Hepatocyte (in vitro differentiated cells): ENCODE measurements at regions not wholly inside any gene's neighbourhood (a gene's known extent, or its start where the extent isn't known, plus 50 kb on each side); places are given as distances from the start of the nearest gene placed in this dataset.

Source experiments
- EZH2 ChIP-seq: fragments of 200-600 bp; sonication (generic); IDR thresholded peaks from 2 replicates; pipeline ENCODE4 v1.6.1; 2016; ENCODE audit warnings: antibody characterized with exemption, mild to moderate bottlenecking, borderline replicate concordance
- EZH2phosphoT487 ChIP-seq: fragments of 200-600 bp; sonication (generic); IDR thresholded peaks from one replicate; pipeline ENCODE4 v1.6.1; 2018; ENCODE audit warnings: antibody characterized with exemption, mild to moderate bottlenecking, low read depth, moderate library complexity; ENCODE audit not compliant: unreplicated experiment, severe bottlenecking
- TF ChIP-seq, protein P1 (sequence below): fragments of 200-600 bp; sonication (generic); IDR thresholded peaks from 2 replicates; pipeline ENCODE4 v1.5.1; 2016; ENCODE audit warnings: antibody characterized with exemption, mild to moderate bottlenecking; ENCODE audit not compliant: poor library complexity

DNA sequence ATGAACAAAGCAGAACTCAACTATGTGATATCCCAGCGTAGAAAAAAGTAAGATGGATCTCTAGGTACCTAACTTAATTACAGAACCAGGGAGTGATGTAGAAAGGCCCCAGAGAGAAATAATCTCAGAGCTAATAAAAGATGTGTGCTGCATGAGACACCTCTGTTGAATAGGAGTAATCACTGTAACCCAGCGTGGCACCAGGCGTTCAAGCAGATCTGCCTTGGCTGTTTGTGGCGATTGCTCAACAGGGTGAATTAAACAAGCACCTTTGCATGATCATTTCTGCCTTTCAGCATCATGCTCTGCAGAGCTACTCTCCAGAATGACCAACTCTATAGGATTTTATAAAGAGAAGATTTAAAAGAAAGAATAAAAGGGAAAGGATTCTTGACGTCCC lies 81.7 kb upstream of the KCNIP4 start:
- TF ChIP-seq, protein P1, sequence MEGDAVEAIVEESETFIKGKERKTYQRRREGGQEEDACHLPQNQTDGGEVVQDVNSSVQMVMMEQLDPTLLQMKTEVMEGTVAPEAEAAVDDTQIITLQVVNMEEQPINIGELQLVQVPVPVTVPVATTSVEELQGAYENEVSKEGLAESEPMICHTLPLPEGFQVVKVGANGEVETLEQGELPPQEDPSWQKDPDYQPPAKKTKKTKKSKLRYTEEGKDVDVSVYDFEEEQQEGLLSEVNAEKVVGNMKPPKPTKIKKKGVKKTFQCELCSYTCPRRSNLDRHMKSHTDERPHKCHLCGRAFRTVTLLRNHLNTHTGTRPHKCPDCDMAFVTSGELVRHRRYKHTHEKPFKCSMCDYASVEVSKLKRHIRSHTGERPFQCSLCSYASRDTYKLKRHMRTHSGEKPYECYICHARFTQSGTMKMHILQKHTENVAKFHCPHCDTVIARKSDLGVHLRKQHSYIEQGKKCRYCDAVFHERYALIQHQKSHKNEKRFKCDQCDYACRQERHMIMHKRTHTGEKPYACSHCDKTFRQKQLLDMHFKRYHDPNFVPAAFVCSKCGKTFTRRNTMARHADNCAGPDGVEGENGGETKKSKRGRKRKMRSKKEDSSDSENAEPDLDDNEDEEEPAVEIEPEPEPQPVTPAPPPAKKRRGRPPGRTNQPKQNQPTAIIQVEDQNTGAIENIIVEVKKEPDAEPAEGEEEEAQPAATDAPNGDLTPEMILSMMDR = no peak
- TF ChIP-seq EZH2phosphoT487 (no peak), EZH2 (no peak)
